Activated naive CD4-positive, alpha-beta T cell treated with anti-CD3 and anti-CD28 coated beads for 36 hours (primary cell): ENCODE measurements at regions not wholly inside any gene's neighbourhood (a gene's known extent, or its start where the extent isn't known, plus 50 kb on each side); places are given as distances from the start of the nearest gene placed in this dataset.
"Not testable (repeated sequence)": the region's sequence is repeated elsewhere in the genome, so short reads cannot be mapped to it uniquely, and the experiment has no call there.

Experiments used
- CTCF ChIA-PET: fragments of 350-600 bp; sonication (Branson Sonifier 250); formaldehyde crosslinking; loops from one replicate; lab custom pipeline; 2021; ENCODE audit warnings: antibody characterized with exemption; lab: Charles Lee
- DNase-seq: peaks from one replicate; pipeline ENCODE4 v3.0.0-alpha.2; 2020
- H3K27ac Mint-ChIP-seq: one replicate; pipeline ENCODE4 v1.8.0; 2021; ENCODE audit warnings: mild to moderate bottlenecking, mixed read lengths
- H3K27me3 Mint-ChIP-seq: one replicate; pipeline ENCODE4 v1.8.0; 2021; ENCODE audit warnings: low read depth, mixed read lengths
- H3K36me3 Mint-ChIP-seq: one replicate; pipeline ENCODE4 v1.8.0; 2021; ENCODE audit warnings: low read depth, mixed read lengths
- H3K4me1 Mint-ChIP-seq: one replicate; pipeline ENCODE4 v1.8.0; 2021; ENCODE audit warnings: low read depth, mixed read lengths
- H3K4me3 Mint-ChIP-seq: one replicate; pipeline ENCODE4 v1.8.0; 2021; ENCODE audit warnings: mild to moderate bottlenecking, moderate library complexity, mixed read lengths
- H3K9me3 Mint-ChIP-seq: one replicate; pipeline ENCODE4 v1.8.0; 2021; ENCODE audit warnings: mixed read lengths
- intact Hi-C: fragments of 100-400 bp; cut with micrococcal nuclease; formaldehyde crosslinking; loops from one replicate; pipeline ENCODE4 v1.15.1; 2023

GRCh38 chr18:76605341-76605929 lies 110.4 kb upstream of the ZNF516 start:
- intact Hi-C loops: no loop called here
- DNase-seq: no peak
- H3K27ac Mint-ChIP-seq: no peak overlapping the region
- CTCF ChIA-PET: no interaction called here
- no peaks in the 10 kb centered on the region for H3K36me3 Mint-ChIP-seq
- H3K27me3 Mint-ChIP-seq: no peaks in the 10 kb centered on the region
- no peak overlapping the region for H3K4me3 Mint-ChIP-seq
- H3K4me1 Mint-ChIP-seq: no peaks in the 10 kb centered on the region
- no peaks in the 10 kb centered on the region for H3K9me3 Mint-ChIP-seq

DNA sequence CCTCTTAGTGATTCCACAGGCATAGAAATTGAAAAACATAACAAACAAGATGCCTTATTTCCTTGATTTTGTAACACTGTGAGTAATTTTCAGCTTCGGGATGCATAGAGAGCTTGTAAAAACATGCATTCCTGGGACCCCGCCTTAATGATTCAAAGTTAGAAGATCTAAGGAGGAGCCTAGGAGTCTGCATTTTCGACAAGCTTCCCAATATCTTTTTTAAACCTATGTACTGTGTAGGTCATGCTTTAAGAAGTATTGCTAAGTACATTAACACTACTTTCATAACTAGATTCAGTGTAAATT lies 109.8 kb upstream of the ZNF516 start:
- DNase-seq: no peak
- Mint-ChIP-seq H3K4me1 (no peaks in the 10 kb centered on the region), H3K4me3 (no peak overlapping the region), H3K27me3 (no peaks in the 10 kb centered on the region), H3K27ac (no peak overlapping the region), H3K9me3 (no peaks in the 10 kb centered on the region), H3K36me3 (no peaks in the 10 kb centered on the region)
- CTCF ChIA-PET: no interaction called here
- intact Hi-C loops: no loop called here

DNA sequence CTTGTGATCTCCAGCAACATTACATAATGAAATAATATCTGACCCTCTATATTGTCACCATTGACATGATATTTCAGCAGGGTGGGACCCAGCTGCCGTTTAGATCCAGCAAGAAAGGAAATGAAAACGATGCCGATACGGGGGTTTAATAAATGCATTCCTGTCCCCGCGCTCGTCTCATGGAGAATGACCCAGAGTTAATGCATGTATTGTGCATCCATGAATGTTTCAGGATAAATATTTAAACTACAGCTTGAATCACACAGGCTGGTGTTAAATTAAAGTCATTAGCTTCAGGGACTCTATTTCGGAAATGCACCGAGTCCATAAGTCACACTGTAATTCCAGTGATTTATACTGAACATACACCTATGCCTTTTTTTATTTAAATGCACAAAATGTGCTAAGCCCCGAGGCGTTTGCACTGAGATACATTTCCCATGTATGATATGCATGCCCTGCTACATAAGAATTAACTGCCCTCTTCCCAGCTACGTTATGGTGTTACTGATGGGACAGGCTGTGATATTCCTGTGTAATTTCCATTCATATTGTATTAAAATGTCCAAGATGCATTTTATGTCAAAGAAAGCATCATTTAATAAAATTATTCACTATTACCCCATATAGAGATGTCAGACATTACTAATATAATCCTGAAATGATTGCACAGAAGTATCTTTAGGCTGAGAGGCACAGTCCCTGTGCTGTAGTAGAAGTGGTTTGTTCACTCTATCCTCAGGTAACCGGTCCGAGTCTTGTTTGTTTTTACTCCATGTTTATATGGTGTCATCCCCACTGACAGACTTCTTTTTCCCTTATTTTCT lies 109.3 kb upstream of the ZNF516 start:
- Mint-ChIP-seq H3K36me3 (no peaks in the 10 kb centered on the region), H3K4me3 (no peak overlapping the region), H3K9me3 (no peaks in the 10 kb centered on the region), H3K4me1 (no peaks in the 10 kb centered on the region), H3K27ac (no peak overlapping the region), H3K27me3 (no peaks in the 10 kb centered on the region)
- intact Hi-C loops: no loop called here
- no peak for DNase-seq
- CTCF ChIA-PET: no interaction called here

DNA sequence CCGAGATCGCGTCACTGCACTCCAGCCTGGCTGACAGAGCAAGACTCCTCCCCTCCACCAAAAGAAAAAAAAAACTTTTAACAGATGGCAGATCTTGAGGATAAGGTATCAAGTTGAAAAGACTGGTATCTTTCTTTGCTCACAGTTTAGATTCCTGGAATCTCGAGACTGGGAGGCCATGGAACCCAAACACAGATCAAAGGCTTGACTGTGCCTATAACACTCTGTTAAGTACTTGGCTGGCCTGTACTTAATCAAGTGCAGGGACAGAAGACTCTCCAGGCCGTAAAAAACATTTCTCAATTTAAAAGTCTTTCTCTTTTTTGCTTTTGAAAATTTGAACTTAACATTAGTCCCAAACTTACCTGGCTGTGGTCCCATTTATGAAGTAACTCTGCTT lies 107.1 kb upstream of the ZNF516 start:
- Mint-ChIP-seq H3K9me3 (no peaks in the 10 kb centered on the region), H3K27ac (no peak overlapping the region), H3K4me3 (no peak overlapping the region), H3K4me1 (peaks cover 2% of the 10 kb centered on the region), H3K36me3 (no peaks in the 10 kb centered on the region), H3K27me3 (no peaks in the 10 kb centered on the region)
- CTCF ChIA-PET: no interaction called here
- DNase-seq: no peak
- intact Hi-C loops: no loop called here

- DNase-seq, H3K27me3 Mint-ChIP-seq, CTCF ChIA-PET, H3K27ac Mint-ChIP-seq, intact Hi-C loops, H3K4me3 Mint-ChIP-seq, H3K36me3 Mint-ChIP-seq, H3K4me1 Mint-ChIP-seq, H3K9me3 Mint-ChIP-seq: not testable (repeated sequence)
These were observed 105.0 kb upstream of the ZNF516 start for GRCh38 chr18:76600076-76600475.

DNA sequence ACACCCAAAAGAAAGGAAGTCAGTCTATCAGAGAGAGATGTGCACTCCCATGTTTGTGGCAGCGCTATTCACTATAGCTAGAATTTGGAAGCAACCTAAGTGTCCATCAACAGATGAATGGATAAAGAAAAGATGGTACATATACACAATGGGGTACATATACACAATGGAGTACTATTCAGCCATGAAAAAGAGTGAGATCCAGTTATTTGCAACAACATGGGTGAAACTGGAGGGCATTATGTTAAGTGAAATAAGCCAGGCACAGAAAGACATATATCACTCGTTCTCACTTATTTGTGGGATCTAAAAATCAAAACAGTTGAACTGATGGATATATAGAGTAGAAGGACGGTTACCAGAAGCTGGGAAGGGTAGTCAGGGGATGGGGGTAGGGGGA lies 99.9 kb upstream of the ZNF516 start:
- H3K4me1 Mint-ChIP-seq: peaks cover 2% of the 10 kb centered on the region
- no peak overlapping the region for H3K4me3 Mint-ChIP-seq
- intact Hi-C loops: no loop called here
- peaks cover 32% of the 10 kb centered on the region for H3K27me3 Mint-ChIP-seq
- no peak overlapping the region for H3K27ac Mint-ChIP-seq
- no peaks in the 10 kb centered on the region for H3K36me3 Mint-ChIP-seq
- no peaks in the 10 kb centered on the region for H3K9me3 Mint-ChIP-seq
- no peak for DNase-seq
- CTCF ChIA-PET: no interaction called here

GRCh38 chr18:76593843-76594242 lies 98.8 kb upstream of the ZNF516 start:
- DNase-seq: no peak
- H3K4me3 Mint-ChIP-seq: no peak overlapping the region
- CTCF ChIA-PET: no interaction called here
- H3K36me3 Mint-ChIP-seq: no peaks in the 10 kb centered on the region
- H3K27ac Mint-ChIP-seq: no peak overlapping the region
- intact Hi-C loops: no loop called here
- peaks cover 41% of the 10 kb centered on the region for H3K27me3 Mint-ChIP-seq
- no peaks in the 10 kb centered on the region for H3K9me3 Mint-ChIP-seq
- H3K4me1 Mint-ChIP-seq: peaks cover 3% of the 10 kb centered on the region

- Mint-ChIP-seq H3K4me3 (no peak overlapping the region), H3K9me3 (no peaks in the 10 kb centered on the region), H3K36me3 (no peaks in the 10 kb centered on the region), H3K27me3 (peaks cover 47% of the 10 kb centered on the region), H3K27ac (no peak overlapping the region), H3K4me1 (peaks cover 5% of the 10 kb centered on the region)
- intact Hi-C loops: no loop called here
- DNase-seq: no peak
- CTCF ChIA-PET: no interaction called here
These were observed 97.9 kb upstream of the ZNF516 start for GRCh38 chr18:76592981-76593381.

DNA sequence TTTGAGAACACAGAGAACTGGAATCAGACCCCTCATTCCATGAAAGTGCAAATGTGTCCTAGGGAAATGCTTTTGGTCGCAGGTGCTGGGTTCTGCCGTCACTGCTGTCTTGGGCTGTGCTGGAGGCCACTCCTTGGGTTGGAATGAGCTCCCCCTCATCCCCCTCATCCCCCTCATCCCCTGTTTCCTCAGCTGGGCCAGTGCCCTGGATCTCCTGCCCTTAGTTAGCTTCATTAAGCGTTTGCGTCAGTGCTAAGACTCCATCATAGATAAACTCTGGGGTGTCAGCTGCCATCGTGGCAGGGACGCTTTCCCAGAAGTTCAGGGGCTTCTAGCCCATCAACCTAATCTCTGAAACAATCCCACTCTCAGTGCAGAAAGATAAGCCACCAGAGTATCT lies 97.1 kb upstream of the ZNF516 start:
- peaks cover 5% of the 10 kb centered on the region for H3K4me1 Mint-ChIP-seq
- no peak overlapping the region for H3K27ac Mint-ChIP-seq
- H3K4me3 Mint-ChIP-seq: no peak overlapping the region
- H3K36me3 Mint-ChIP-seq: no peaks in the 10 kb centered on the region
- DNase-seq: no peak
- H3K27me3 Mint-ChIP-seq: peaks cover 53% of the 10 kb centered on the region
- CTCF ChIA-PET: no interaction called here
- intact Hi-C loops: no loop called here
- H3K9me3 Mint-ChIP-seq: no peaks in the 10 kb centered on the region

GRCh38 chr18:76589866-76590265 lies 94.8 kb upstream of the ZNF516 start:
- DNase-seq: no peak
- Mint-ChIP-seq H3K4me1 (peaks cover 5% of the 10 kb centered on the region), H3K4me3 (no peak overlapping the region), H3K36me3 (no peaks in the 10 kb centered on the region), H3K27ac (no peak overlapping the region), H3K27me3 (peaks cover 51% of the 10 kb centered on the region), H3K9me3 (no peaks in the 10 kb centered on the region)
- intact Hi-C loops: no loop called here
- CTCF ChIA-PET: interaction anchor here (0.7 kb wide), 1 partner anchor 120 kb away, joined by 4 read pairs; no protein-coding TSS in a partner anchor

GRCh38 chr18:76589316-76589715 lies 94.3 kb upstream of the ZNF516 start:
- H3K36me3 Mint-ChIP-seq: no peaks in the 10 kb centered on the region
- peaks cover 5% of the 10 kb centered on the region for H3K4me1 Mint-ChIP-seq
- H3K27me3 Mint-ChIP-seq: peaks cover 46% of the 10 kb centered on the region
- H3K4me3 Mint-ChIP-seq: no peak overlapping the region
- intact Hi-C loops: no loop called here
- CTCF ChIA-PET: interaction anchor here (1.3 kb wide), 1 partner anchor 17 kb away, joined by 3 read pairs; no protein-coding TSS in a partner anchor
- no peaks in the 10 kb centered on the region for H3K9me3 Mint-ChIP-seq
- DNase-seq: no peak
- H3K27ac Mint-ChIP-seq: no peak overlapping the region

GRCh38 chr18:76588601-76589226 lies 93.7 kb upstream of the ZNF516 start:
- peaks cover 5% of the 10 kb centered on the region for H3K4me1 Mint-ChIP-seq
- DNase-seq: no peak
- H3K36me3 Mint-ChIP-seq: no peaks in the 10 kb centered on the region
- H3K4me3 Mint-ChIP-seq: peak overlapping the region; percentile 47
- intact Hi-C loops: no loop called here
- H3K9me3 Mint-ChIP-seq: no peaks in the 10 kb centered on the region
- CTCF ChIA-PET: interaction anchor here (1.3 kb wide), 1 partner anchor 16 kb away, joined by 3 read pairs; no protein-coding TSS in a partner anchor
- H3K27me3 Mint-ChIP-seq: peaks cover 44% of the 10 kb centered on the region
- H3K27ac Mint-ChIP-seq: no peak overlapping the region

- CTCF ChIA-PET: interaction anchor here (1.3 kb wide), 1 partner anchor 15 kb away, joined by 3 read pairs; no protein-coding TSS in a partner anchor
- H3K27ac Mint-ChIP-seq: no peak overlapping the region
- no peaks in the 10 kb centered on the region for H3K36me3 Mint-ChIP-seq
- peaks cover 5% of the 10 kb centered on the region for H3K4me1 Mint-ChIP-seq
- no peak for DNase-seq
- H3K27me3 Mint-ChIP-seq: peaks cover 41% of the 10 kb centered on the region
- H3K4me3 Mint-ChIP-seq: no peak overlapping the region
- no peaks in the 10 kb centered on the region for H3K9me3 Mint-ChIP-seq
- intact Hi-C loops: no loop called here
These were observed 92.8 kb upstream of the ZNF516 start for GRCh38 chr18:76587879-76588271.
